H1 (cell line): ENCODE measurements at regions not wholly inside any gene's neighbourhood (a gene's known extent, or its start where the extent isn't known, plus 50 kb on each side); places are given as distances from the start of the nearest gene placed in this dataset.

Source experiments
- CTCF ChIA-PET: fragments of 300-600 bp; sonication (Branson Sonifier 250); formaldehyde crosslinking; loops from one replicate; lab custom pipeline; 2021; ENCODE audit not compliant: partially characterized antibody; lab: Charles Lee
- POLR2A ChIA-PET: fragments of 300-600 bp; sonication (Branson Sonifier 250); formaldehyde crosslinking; loops from one replicate; lab custom pipeline; 2021; ENCODE audit warnings: inconsistent platforms; ENCODE audit not compliant: partially characterized antibody; lab: Charles Lee
- DNase-seq, 2 experiments: peaks; one replicate each; pipeline versions ENCODE4 v3.0.0 to v3.0.0-alpha.2; 2010 to 2022; ENCODE audit warnings: low spot score in 2 of 2, low read depth in 1 of 2, mixed read lengths in 1 of 2
- FAIRE-seq: peaks from 2 replicates; lab custom pipeline; 2011; peaks lifted over from hg19 to GRCh38; lab: Jason Lieb, UNC
- H2AFZ ChIP-seq: 2 replicates; pipeline ENCODE4 v1.8.1; 2012; ENCODE audit warnings: low read length, inconsistent platforms
- H2AK5ac ChIP-seq: 2 replicates; pipeline ENCODE4 v1.6.1; 2013; ENCODE audit warnings: low read depth, low read length
- H2BK120ac ChIP-seq: replicated peaks from 2 replicates; pipeline ENCODE3; 2013; ENCODE audit warnings: low read depth, low read length, inconsistent platforms
- H2BK12ac ChIP-seq: 2 replicates; pipeline ENCODE4 v1.6.1; 2013; ENCODE audit warnings: low read depth, low read length
- H2BK15ac ChIP-seq: 2 replicates; pipeline ENCODE4 v1.6.1; 2013; ENCODE audit warnings: low read length
- H2BK20ac ChIP-seq: 2 replicates; pipeline ENCODE4 v1.6.1; 2013; ENCODE audit warnings: low read length
- H2BK5ac ChIP-seq: 2 replicates; pipeline ENCODE4 v1.6.1; 2013; ENCODE audit warnings: low read depth, low read length
- H3K14ac ChIP-seq: 2 replicates; pipeline ENCODE4 v1.6.1; 2013; ENCODE audit warnings: inconsistent platforms; ENCODE audit not compliant: insufficient read length
- H3K18ac ChIP-seq: 2 replicates; pipeline ENCODE4 v1.6.1; 2013; ENCODE audit warnings: low read length; ENCODE audit errors: extremely low read depth
- H3K23ac ChIP-seq: 2 replicates; pipeline ENCODE4 v1.6.1; 2013; ENCODE audit warnings: inconsistent platforms; ENCODE audit not compliant: insufficient read length
- H3K23me2 ChIP-seq: 2 replicates; pipeline ENCODE4 v1.6.1; 2013; ENCODE audit warnings: low read depth, low read length
- H3K27ac ChIP-seq: 2 replicates; pipeline ENCODE4 v1.6.1; 2011; ENCODE audit warnings: low read depth, low read length, inconsistent platforms
- H3K27me3 ChIP-seq, 4 experiments: replicated peaks in 1 of 4; 1 replicate in 1 of 4; 2 replicates in 3 of 4; pipeline versions ENCODE4 v1.6.1 to v1.8.1; 2011 to 2013; ENCODE audit warnings: low read length in 3 of 4, mild to moderate bottlenecking in 3 of 4, inconsistent platforms in 2 of 4, mixed read lengths in 2 of 4, moderate library complexity in 1 of 4; ENCODE audit not compliant: control insufficient read depth in 3 of 4, insufficient read depth in 3 of 4; ENCODE audit errors: extremely low read depth in 1 of 4
- H3K36me3 ChIP-seq, 4 experiments: 2 replicates each; pipeline versions ENCODE4 v1.6.1 to v1.8.1; 2011 to 2013; ENCODE audit warnings: mild to moderate bottlenecking in 4 of 4, low read length in 3 of 4, moderate library complexity in 2 of 4, control low read depth in 1 of 4, inconsistent platforms in 1 of 4; ENCODE audit not compliant: insufficient read depth in 4 of 4, control insufficient read depth in 2 of 4
- H3K4ac ChIP-seq: replicated peaks from 2 replicates; pipeline ENCODE3; 2013; ENCODE audit warnings: low read length, low read depth, mixed read lengths, inconsistent platforms; ENCODE audit not compliant: insufficient read length
- H3K4me1 ChIP-seq, 4 experiments: replicated peaks in 1 of 4; 1 replicate in 1 of 4; 2 replicates in 3 of 4; pipeline versions ENCODE4 v1.6.1 to v1.8.1; 2011 to 2013; ENCODE audit warnings: low read length in 3 of 4, inconsistent platforms in 2 of 4, mixed read lengths in 1 of 4; ENCODE audit not compliant: insufficient read depth in 4 of 4, control insufficient read depth in 3 of 4
- H3K4me2 ChIP-seq, 2 experiments: 2 replicates each; pipeline versions ENCODE4 v1.6.1 to v1.8.1; 2011 to 2013; ENCODE audit warnings: low read depth in 2 of 2, low read length in 2 of 2, control low read depth in 1 of 2, inconsistent platforms in 1 of 2, mild to moderate bottlenecking in 1 of 2; ENCODE audit not compliant: insufficient read depth in 1 of 2
- H3K4me3 ChIP-seq, 4 experiments: fragments of 200-600, 300-600 bp in 1 of 4; sonication (generic), shearing (Covaris generic), sonication (Bioruptor Twin) in 1 of 4; 2 replicates each; pipeline versions ENCODE4 v1.5.1 to v1.8.1; 2011 to 2016; ENCODE audit warnings: low read length in 4 of 4, low read depth in 3 of 4, control low read depth in 2 of 4, inconsistent platforms in 2 of 4, mild to moderate bottlenecking in 2 of 4, mixed read lengths in 1 of 4, moderate library complexity in 1 of 4; ENCODE audit not compliant: insufficient read depth in 2 of 4; ENCODE audit errors: extremely low read depth in 1 of 4
- H3K56ac ChIP-seq: replicated peaks from 2 replicates; pipeline ENCODE3; 2013; ENCODE audit warnings: low read depth, mild to moderate bottlenecking, mixed read lengths, low read length, inconsistent platforms; ENCODE audit not compliant: insufficient read length
- H3K79me1 ChIP-seq: 2 replicates; pipeline ENCODE4 v1.6.1; 2013; ENCODE audit warnings: low read depth, low read length, control low read depth
- H3K79me2 ChIP-seq, 2 experiments: 2 replicates each; pipeline versions ENCODE4 v1.6.1 to v1.8.1; 2012 to 2013; ENCODE audit warnings: low read length in 2 of 2, mild to moderate bottlenecking in 2 of 2, inconsistent platforms in 1 of 2; ENCODE audit not compliant: insufficient read depth in 2 of 2, control insufficient read depth in 1 of 2
- H3K9ac ChIP-seq, 4 experiments: replicated peaks in 1 of 4; 1 replicate in 1 of 4; 2 replicates in 3 of 4; pipeline versions ENCODE4 v1.6.1 to v1.8.1; 2011 to 2013; ENCODE audit warnings: low read depth in 3 of 4, low read length in 3 of 4, control low read depth in 2 of 4, mild to moderate bottlenecking in 2 of 4, moderate library complexity in 2 of 4, inconsistent platforms in 1 of 4; ENCODE audit errors: extremely low read depth in 1 of 4
- H3K9me3 ChIP-seq, 2 experiments: 2 replicates each; pipeline versions ENCODE4 v1.6.1 to v1.8.1; 2012 to 2013; ENCODE audit warnings: mild to moderate bottlenecking in 2 of 2, moderate library complexity in 2 of 2, control low read depth in 1 of 2, inconsistent platforms in 1 of 2, low read depth in 1 of 2, low read length in 1 of 2, mixed read lengths in 1 of 2; ENCODE audit not compliant: insufficient read depth in 2 of 2
- H4K20me1 ChIP-seq, 2 experiments: replicated peaks in 1 of 2; 2 replicates each; pipeline versions ENCODE3 to v1.8.1; 2011 to 2013; ENCODE audit warnings: inconsistent platforms in 2 of 2, low read length in 2 of 2, mild to moderate bottlenecking in 1 of 2; ENCODE audit not compliant: insufficient read depth in 2 of 2, control insufficient read depth in 1 of 2
- H4K5ac ChIP-seq: 2 replicates; pipeline ENCODE4 v1.6.1; 2013; ENCODE audit warnings: low read length, low read depth, mixed read lengths, inconsistent platforms; ENCODE audit not compliant: insufficient read length
- H4K8ac ChIP-seq: 2 replicates; pipeline ENCODE4 v1.8.0; 2013; ENCODE audit warnings: mild to moderate bottlenecking, moderate library complexity, low read length, inconsistent platforms; ENCODE audit not compliant: insufficient read depth; ENCODE audit errors: extremely low read depth
- H4K91ac ChIP-seq: replicated peaks from 2 replicates; pipeline ENCODE3; 2013; ENCODE audit warnings: low read length, mixed read lengths, inconsistent platforms; ENCODE audit not compliant: insufficient read length
- BACH1 ChIP-seq: IDR thresholded peaks from 2 replicates; pipeline ENCODE4 v1.6.1; 2012; ENCODE audit warnings: low read length, improper control_type of control experiment
- BRCA1 ChIP-seq: IDR thresholded peaks from 2 replicates; pipeline ENCODE4 v1.6.1; 2012; ENCODE audit warnings: low read depth, low read length, improper control_type of control experiment
- CTBP2 ChIP-seq: IDR thresholded peaks from 2 replicates; pipeline ENCODE4 v1.7.0; 2011; ENCODE audit warnings: borderline replicate concordance, mild to moderate bottlenecking, moderate library complexity, mixed read lengths, low read length; ENCODE audit not compliant: insufficient read depth, insufficient read length
- EGR1 ChIP-seq: IDR thresholded peaks from 2 replicates; pipeline ENCODE4 v1.6.1; 2011; ENCODE audit warnings: low read depth, low read length, borderline replicate concordance
- EZH2 ChIP-seq: fragments of 200-600 bp; sonication (generic); IDR thresholded peaks from 2 replicates; pipeline ENCODE4 v1.7.1; 2012; ENCODE audit warnings: low read depth, mild to moderate bottlenecking, moderate library complexity, low read length, inconsistent platforms; ENCODE audit not compliant: severe bottlenecking
- FOSL1 ChIP-seq: IDR thresholded peaks from 2 replicates; pipeline ENCODE4 v1.6.1; 2011; ENCODE audit warnings: mild to moderate bottlenecking, low read depth, low read length, moderate library complexity; ENCODE audit not compliant: insufficient read depth
- HDAC6 ChIP-seq: IDR thresholded peaks from one replicate; pipeline ENCODE4 v1.7.1; 2012; ENCODE audit warnings: low read depth, mild to moderate bottlenecking, inconsistent platforms, low read length, moderate library complexity
- KDM1A ChIP-seq: fragments of 200-600, 300-600 bp; sonication (generic); IDR thresholded peaks from 2 replicates; pipeline ENCODE4 v1.7.1; 2016; ENCODE audit warnings: mild to moderate bottlenecking, low read length, borderline replicate concordance
- SP4 ChIP-seq: IDR thresholded peaks from 2 replicates; pipeline ENCODE4 v1.6.1; 2012; ENCODE audit warnings: low read length, inconsistent platforms
- TAF1 ChIP-seq: IDR thresholded peaks from 2 replicates; pipeline ENCODE4 v1.6.1; 2011; ENCODE audit warnings: mild to moderate bottlenecking, low read depth, low read length
- WGBS, 2 experiments: shearing (Covaris generic) in 1 of 2; methylation state at CpG; one replicate each; pipeline versions ENCODE4 v1.1.6 to v1.1.7; 2013 to 2015; ENCODE audit warnings: low lambda C conversion rate in 2 of 2, mixed read lengths in 2 of 2, inconsistent platforms in 1 of 2, low coverage in 1 of 2, missing lambda C conversion rate in 1 of 2; ENCODE audit not compliant: insufficient replicate concordance in 2 of 2, insufficient coverage in 1 of 2, insufficient read length in 1 of 2; ENCODE audit errors: extremely low coverage in 1 of 2, missing lambda C conversion rate in 1 of 2; 5-methylcytosine and 5-hydroxymethylcytosine counted together
- TF ChIP-seq, protein P1 (sequence below), 3 experiments: IDR thresholded peaks; 1 replicate in 2 of 3; 2 replicates in 1 of 3; pipeline versions ENCODE4 v1.5.1 to v1.6.1; 2011; ENCODE audit warnings: low read length in 3 of 3, mild to moderate bottlenecking in 3 of 3, inconsistent platforms in 2 of 3, low read depth in 1 of 3, moderate library complexity in 1 of 3; ENCODE audit not compliant: insufficient read depth in 1 of 3; ENCODE audit errors: control extremely low read depth in 1 of 3
- TF ChIP-seq, protein P2 (sequence below): IDR thresholded peaks from 2 replicates; pipeline ENCODE4 v1.6.1; 2012; ENCODE audit warnings: inconsistent platforms

DNA sequence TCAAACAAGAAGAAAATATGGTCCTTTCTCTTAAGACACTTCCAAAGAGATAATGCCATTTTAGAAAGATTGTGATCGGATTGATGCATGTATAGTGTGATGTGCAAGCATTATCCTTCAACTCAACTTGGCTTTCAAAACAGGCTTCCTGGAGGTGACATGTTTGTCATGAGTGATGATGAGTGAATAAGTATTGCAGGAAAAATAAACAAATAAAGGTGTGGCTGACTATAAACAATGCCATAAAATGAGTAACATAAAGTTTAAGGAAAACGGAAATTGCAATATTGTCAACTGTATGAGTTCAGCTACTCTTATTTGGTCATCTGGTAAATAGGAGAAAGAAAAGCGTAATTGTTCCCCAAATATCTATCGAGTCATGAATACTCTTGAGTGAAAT lies 1283.7 kb downstream of the PCDH9 start:
- no peak overlapping the region for H2BK120ac ChIP-seq
- no peaks in the 10 kb centered on the region for H3K27me3 ChIP-seq
- H3K4me1 ChIP-seq, result no peaks in the 10 kb centered on the region
- H3K14ac ChIP-seq, result no peak overlapping the region
- no peak overlapping the region for H4K5ac ChIP-seq
- WGBS, 2 experiments, result 97% methylated on average over 4 of the region's 4 CpGs; no CpG with 5 or more reads in 1 of the 2 experiments
- H3K9ac ChIP-seq, result no peak overlapping the region
- ChIA-PET CTCF (no interaction called here), POLR2A (no interaction called here)
- no peak overlapping the region for H2BK15ac ChIP-seq
- no peak overlapping the region for H2BK20ac ChIP-seq
- H3K9me3 ChIP-seq, result no peaks in the 10 kb centered on the region
- no peak overlapping the region for H2BK12ac ChIP-seq
- H2BK5ac ChIP-seq, result no peak overlapping the region
- no peak overlapping the region for H2AFZ ChIP-seq
- FAIRE-seq, result no peak
- no peak overlapping the region for H3K4me2 ChIP-seq
- H3K56ac ChIP-seq, result no peak overlapping the region
- no peak overlapping the region for H3K23ac ChIP-seq
- no peak overlapping the region for H4K8ac ChIP-seq
- H3K4me3 ChIP-seq, result no peak overlapping the region
- no peak overlapping the region for H3K27ac ChIP-seq
- no peak overlapping the region for H4K91ac ChIP-seq
- H3K79me2 ChIP-seq, result no peaks in the 10 kb centered on the region
- no peaks in the 10 kb centered on the region for H3K36me3 ChIP-seq
- H3K4ac ChIP-seq, result no peak overlapping the region
- no peaks in the 10 kb centered on the region for H3K23me2 ChIP-seq
- H2AK5ac ChIP-seq, result no peak overlapping the region
- DNase-seq, result no peak
- H3K18ac ChIP-seq, result no peak overlapping the region
- no peaks in the 10 kb centered on the region for H3K79me1 ChIP-seq
- H4K20me1 ChIP-seq, result no peaks in the 10 kb centered on the region
- TF ChIP-seq SP4 (no peak), KDM1A (no peak), BRCA1 (no peak), TAF1 (no peak), EZH2 (no peak), CTBP2 (no peak), BACH1 (no peak), HDAC6 (no peak), EGR1 (no peak), FOSL1 (no peak)
- TF ChIP-seq, protein P1, sequence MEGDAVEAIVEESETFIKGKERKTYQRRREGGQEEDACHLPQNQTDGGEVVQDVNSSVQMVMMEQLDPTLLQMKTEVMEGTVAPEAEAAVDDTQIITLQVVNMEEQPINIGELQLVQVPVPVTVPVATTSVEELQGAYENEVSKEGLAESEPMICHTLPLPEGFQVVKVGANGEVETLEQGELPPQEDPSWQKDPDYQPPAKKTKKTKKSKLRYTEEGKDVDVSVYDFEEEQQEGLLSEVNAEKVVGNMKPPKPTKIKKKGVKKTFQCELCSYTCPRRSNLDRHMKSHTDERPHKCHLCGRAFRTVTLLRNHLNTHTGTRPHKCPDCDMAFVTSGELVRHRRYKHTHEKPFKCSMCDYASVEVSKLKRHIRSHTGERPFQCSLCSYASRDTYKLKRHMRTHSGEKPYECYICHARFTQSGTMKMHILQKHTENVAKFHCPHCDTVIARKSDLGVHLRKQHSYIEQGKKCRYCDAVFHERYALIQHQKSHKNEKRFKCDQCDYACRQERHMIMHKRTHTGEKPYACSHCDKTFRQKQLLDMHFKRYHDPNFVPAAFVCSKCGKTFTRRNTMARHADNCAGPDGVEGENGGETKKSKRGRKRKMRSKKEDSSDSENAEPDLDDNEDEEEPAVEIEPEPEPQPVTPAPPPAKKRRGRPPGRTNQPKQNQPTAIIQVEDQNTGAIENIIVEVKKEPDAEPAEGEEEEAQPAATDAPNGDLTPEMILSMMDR (IDR thresholded peaks at IDR 0.05; ENCODE audit: control extremely low read depth in 1 of 3, insufficient read depth in 1 of 3, low read depth in 1 of 3, low read length in 3 of 3), result no peak
- TF ChIP-seq, protein P2, sequence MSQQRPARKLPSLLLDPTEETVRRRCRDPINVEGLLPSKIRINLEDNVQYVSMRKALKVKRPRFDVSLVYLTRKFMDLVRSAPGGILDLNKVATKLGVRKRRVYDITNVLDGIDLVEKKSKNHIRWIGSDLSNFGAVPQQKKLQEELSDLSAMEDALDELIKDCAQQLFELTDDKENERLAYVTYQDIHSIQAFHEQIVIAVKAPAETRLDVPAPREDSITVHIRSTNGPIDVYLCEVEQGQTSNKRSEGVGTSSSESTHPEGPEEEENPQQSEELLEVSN, result no peak
